NCI-H2227 treated with DMSO at 0.1 percent for 48 hours (cell line): ENCODE measurements at regions not wholly inside any gene's neighbourhood (a gene's known extent, or its start where the extent isn't known, plus 50 kb on each side); places are given as distances from the start of the nearest gene placed in this dataset.
A peak's percentile ranks its signal among the peaks of the same experiment; 100 is the strongest.
"Not testable (repeated sequence)": the region's sequence is repeated elsewhere in the genome, so short reads cannot be mapped to it uniquely, and the experiment has no call there.

Experiments
- DNase-seq: peaks from one replicate; lab custom pipeline; 2025; lab: John Stamatoyannopoulos, UW

- DNase-seq = no peak
These were observed 158.3 kb downstream of the RTP5 start for GRCh38 chr2:242027676-242028450.

GRCh38 chr2:242029422-242030225 is 160.1 kb downstream of the RTP5 start:
- DNase-seq = no peak

- DNase-seq = no peak
These were observed 160.7 kb downstream of the RTP5 start for GRCh38 chr2:242030226-242030575.

GRCh38 chr2:242030858-242031257 is 161.3 kb downstream of the RTP5 start:
- DNase-seq = no peak

GRCh38 chr2:242031481-242032019 is 162.0 kb downstream of the RTP5 start:
- DNase-seq = peak; percentile 35

- DNase-seq = no peak
These were observed 163.5 kb downstream of the RTP5 start for GRCh38 chr2:242032780-242033656.

GRCh38 chr2:242034138-242034537 is 164.6 kb downstream of the RTP5 start:
- DNase-seq = no peak

GRCh38 chr2:242034996-242035814 is 165.7 kb downstream of the RTP5 start:
- DNase-seq = no peak

GRCh38 chr2:242035858-242036652 is 166.5 kb downstream of the RTP5 start:
- DNase-seq = no peak

- DNase-seq = no peak
These were observed 167.1 kb downstream of the RTP5 start for GRCh38 chr2:242036653-242036950.

- no peak for DNase-seq
These were observed 168.8 kb downstream of the RTP5 start for GRCh38 chr2:242038166-242038927.

- DNase-seq = no peak
These were observed 169.4 kb downstream of the RTP5 start for GRCh38 chr2:242038928-242039341.

- no peak for DNase-seq
These were observed 170.8 kb downstream of the RTP5 start for GRCh38 chr2:242040303-242040655.

GRCh38 chr2:242040681-242041080 is 171.2 kb downstream of the RTP5 start:
- DNase-seq = no peak

GRCh38 chr2:242041816-242042215 is 172.3 kb downstream of the RTP5 start:
- no peak for DNase-seq

- DNase-seq = no peak
These were observed 174.2 kb downstream of the RTP5 start for GRCh38 chr2:242043538-242044312.

- no peak for DNase-seq
These were observed 174.7 kb downstream of the RTP5 start for GRCh38 chr2:242044313-242044590.

GRCh38 chr2:242045596-242046144 is 176.1 kb downstream of the RTP5 start:
- not testable (repeated sequence) for DNase-seq

GRCh38 chr2:242046206-242046826 is 176.8 kb downstream of the RTP5 start:
- no peak for DNase-seq
